Keratinocyte (primary cell): ENCODE measurements at regions not wholly inside any gene's neighbourhood (a gene's known extent, or its start where the extent isn't known, plus 50 kb on each side); places are given as distances from the start of the nearest gene placed in this dataset.
"Not testable (repeated sequence)": the region's sequence is repeated elsewhere in the genome, so short reads cannot be mapped to it uniquely, and the experiment has no call there.

Experiments used
- DNase-seq: peaks from one replicate; pipeline ENCODE4 v3.0.0-alpha.2; 2011; ENCODE audit warnings: low read depth, missing footprints, low spot score
- FAIRE-seq: peaks from 2 replicates; lab custom pipeline; 2011; peaks lifted over from hg19 to GRCh38; lab: Jason Lieb, UNC
- H2AFZ ChIP-seq: 2 replicates; pipeline ENCODE4 v1.6.0; 2012; ENCODE audit warnings: low read length, control low read depth, inconsistent platforms; ENCODE audit not compliant: control insufficient read depth
- H3K27ac ChIP-seq: 2 replicates; pipeline ENCODE4 v1.5.1; 2011; ENCODE audit warnings: low read length; ENCODE audit not compliant: control insufficient read depth, insufficient read depth
- H3K27me3 ChIP-seq: 3 replicates; pipeline ENCODE4 v1.6.0; 2011; ENCODE audit warnings: low read length; ENCODE audit not compliant: control insufficient read depth, insufficient read depth; ENCODE audit errors: extremely low read depth
- H3K36me3 ChIP-seq, 2 experiments: 2 replicates in 1 of 2; 3 replicates in 1 of 2; pipeline ENCODE4 v1.5.1; 2011; ENCODE audit warnings: low read length in 2 of 2, mild to moderate bottlenecking in 1 of 2; ENCODE audit not compliant: control insufficient read depth in 2 of 2, insufficient read depth in 2 of 2; ENCODE audit errors: extremely low read depth in 1 of 2
- H3K4me1 ChIP-seq: 3 replicates; pipeline ENCODE4 v1.5.1; 2011; ENCODE audit warnings: low read length; ENCODE audit not compliant: control insufficient read depth, insufficient read depth; ENCODE audit errors: extremely low read depth
- H3K4me2 ChIP-seq: 3 replicates; pipeline ENCODE4 v1.6.0; 2011; ENCODE audit warnings: low read depth, low read length; ENCODE audit not compliant: control insufficient read depth, insufficient read depth; ENCODE audit errors: extremely low read depth
- H3K4me3 ChIP-seq, 3 experiments: fragments of 200-600 bp in 1 of 3; sonication (generic) in 1 of 3; 2 replicates in 2 of 3; 3 replicates in 1 of 3; pipeline ENCODE4 v1.5.1; 2011 to 2016; ENCODE audit warnings: low read length in 3 of 3, mild to moderate bottlenecking in 3 of 3, control low read depth in 2 of 3, inconsistent platforms in 1 of 3, low read depth in 1 of 3, mixed read lengths in 1 of 3, mixed run types in 1 of 3, moderate library complexity in 1 of 3; ENCODE audit not compliant: control insufficient read depth in 2 of 3, insufficient read depth in 2 of 3; ENCODE audit errors: extremely low read depth in 1 of 3
- H3K79me2 ChIP-seq: 2 replicates; pipeline ENCODE4 v1.6.0; 2012; ENCODE audit warnings: low read length; ENCODE audit not compliant: control insufficient read depth, insufficient read depth
- H3K9ac ChIP-seq: 3 replicates; pipeline ENCODE4 v1.6.0; 2011; ENCODE audit warnings: low read length; ENCODE audit not compliant: control insufficient read depth, insufficient read depth; ENCODE audit errors: extremely low read depth
- H3K9me1 ChIP-seq: 3 replicates; pipeline ENCODE4 v1.6.0; 2011; ENCODE audit warnings: low read length; ENCODE audit not compliant: control insufficient read depth, insufficient read depth; ENCODE audit errors: extremely low read depth
- H3K9me3 ChIP-seq: 2 replicates; pipeline ENCODE4 v1.5.1; 2012; ENCODE audit warnings: low read depth, low read length; ENCODE audit not compliant: control insufficient read depth
- H4K20me1 ChIP-seq: 3 replicates; pipeline ENCODE4 v1.6.0; 2011; ENCODE audit warnings: low read length; ENCODE audit not compliant: control insufficient read depth, insufficient read depth; ENCODE audit errors: extremely low read depth
- EZH2 ChIP-seq: IDR thresholded peaks from one replicate; pipeline ENCODE4 v1.6.1; 2012; ENCODE audit warnings: inconsistent platforms, mild to moderate bottlenecking, low read length, moderate library complexity
- dilution Hi-C: fragments of 300-500 bp; cut with MboI; formaldehyde crosslinking; loops from one replicate; pipeline ENCODE4 v1.7.0; 2020; ENCODE audit warnings: low sequenced_read_pairs; ENCODE audit not compliant: extremely low pct_ligation_motif_present
- TF ChIP-seq, protein P1 (sequence below), 3 experiments: IDR thresholded peaks in 1 of 3; conservative IDR thresholded peaks in 1 of 3; optimal IDR thresholded peaks in 1 of 3; 2 replicates in 2 of 3; 3 replicates in 1 of 3; pipeline versions ENCODE3 to v1.5.1; 2011; ENCODE audit warnings: low read length in 3 of 3, mild to moderate bottlenecking in 3 of 3, moderate library complexity in 2 of 3, control low read depth in 1 of 3, inconsistent platforms in 1 of 3; ENCODE audit not compliant: insufficient read depth in 2 of 3; ENCODE audit errors: extremely low read depth in 1 of 3

DNA sequence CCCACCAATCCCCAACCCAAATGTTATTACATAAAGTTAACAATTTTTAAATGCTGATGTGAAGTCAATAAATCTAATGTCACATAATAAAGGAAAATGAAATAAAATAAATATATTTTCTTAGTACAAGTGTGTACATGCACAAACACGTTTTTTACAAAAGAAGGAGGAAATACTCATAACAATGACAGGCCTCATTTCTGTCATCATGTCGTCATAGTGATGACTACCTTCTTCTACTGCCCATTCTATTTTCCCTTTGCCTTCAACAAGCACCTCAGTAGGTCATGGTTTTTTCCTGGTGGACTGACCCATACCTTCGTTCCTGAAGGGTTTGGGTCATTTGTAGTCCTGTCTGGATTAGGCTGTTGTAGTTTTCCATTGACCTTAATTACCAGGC lies 185.3 kb upstream of the IPO5 start:
- TF ChIP-seq, protein P1, sequence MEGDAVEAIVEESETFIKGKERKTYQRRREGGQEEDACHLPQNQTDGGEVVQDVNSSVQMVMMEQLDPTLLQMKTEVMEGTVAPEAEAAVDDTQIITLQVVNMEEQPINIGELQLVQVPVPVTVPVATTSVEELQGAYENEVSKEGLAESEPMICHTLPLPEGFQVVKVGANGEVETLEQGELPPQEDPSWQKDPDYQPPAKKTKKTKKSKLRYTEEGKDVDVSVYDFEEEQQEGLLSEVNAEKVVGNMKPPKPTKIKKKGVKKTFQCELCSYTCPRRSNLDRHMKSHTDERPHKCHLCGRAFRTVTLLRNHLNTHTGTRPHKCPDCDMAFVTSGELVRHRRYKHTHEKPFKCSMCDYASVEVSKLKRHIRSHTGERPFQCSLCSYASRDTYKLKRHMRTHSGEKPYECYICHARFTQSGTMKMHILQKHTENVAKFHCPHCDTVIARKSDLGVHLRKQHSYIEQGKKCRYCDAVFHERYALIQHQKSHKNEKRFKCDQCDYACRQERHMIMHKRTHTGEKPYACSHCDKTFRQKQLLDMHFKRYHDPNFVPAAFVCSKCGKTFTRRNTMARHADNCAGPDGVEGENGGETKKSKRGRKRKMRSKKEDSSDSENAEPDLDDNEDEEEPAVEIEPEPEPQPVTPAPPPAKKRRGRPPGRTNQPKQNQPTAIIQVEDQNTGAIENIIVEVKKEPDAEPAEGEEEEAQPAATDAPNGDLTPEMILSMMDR (optimal IDR thresholded peaks at IDR 0.05 in 1 of 3, IDR thresholded peaks at IDR 0.05 in 1 of 3, conservative IDR thresholded peaks at IDR 0.05 in 1 of 3; ENCODE audit: extremely low read depth in 1 of 3, insufficient read depth in 2 of 3, low read length in 3 of 3) = no peak
- no peak for TF ChIP-seq EZH2
- no peaks in the 10 kb centered on the region for H3K27me3 ChIP-seq
- H3K9me1 ChIP-seq = no peaks in the 10 kb centered on the region
- no peak overlapping the region for H2AFZ ChIP-seq
- H3K27ac ChIP-seq = no peak overlapping the region
- no peak overlapping the region for H3K4me3 ChIP-seq
- DNase-seq (no peak), FAIRE-seq (no peak)
- no peak overlapping the region for H3K9ac ChIP-seq
- H4K20me1 ChIP-seq = no peaks in the 10 kb centered on the region
- H3K4me1 ChIP-seq = no peaks in the 10 kb centered on the region
- no peak overlapping the region for H3K4me2 ChIP-seq
- no peaks in the 10 kb centered on the region for H3K36me3 ChIP-seq
- no peaks in the 10 kb centered on the region for H3K79me2 ChIP-seq
- no peaks in the 10 kb centered on the region for H3K9me3 ChIP-seq
- dilution Hi-C loops = no loop called here

DNA sequence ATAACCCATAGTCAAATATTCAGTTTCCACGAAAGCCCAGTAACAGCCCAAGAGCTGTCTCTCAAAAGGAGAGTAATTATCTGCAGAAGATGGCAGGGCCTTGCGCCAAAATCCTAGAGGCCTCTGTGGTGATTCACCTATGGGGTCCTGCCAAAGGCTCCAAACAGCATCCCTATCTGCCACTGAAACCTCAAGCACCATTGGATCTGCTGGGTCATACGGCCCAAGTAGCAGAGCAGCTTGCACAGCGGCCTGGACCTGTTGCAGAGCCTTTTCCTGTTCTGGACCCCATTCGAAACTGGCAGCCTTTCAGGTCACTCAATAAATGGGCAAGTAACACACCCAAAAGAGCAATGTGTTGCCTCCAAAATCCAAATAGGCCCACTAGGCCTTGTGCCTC lies 183.2 kb upstream of the IPO5 start:
- H3K9me1 ChIP-seq, H4K20me1 ChIP-seq, H3K9me3 ChIP-seq, H2AFZ ChIP-seq, H3K27me3 ChIP-seq, FAIRE-seq, H3K4me3 ChIP-seq, dilution Hi-C loops, H3K36me3 ChIP-seq, H3K9ac ChIP-seq, H3K4me2 ChIP-seq, H3K4me1 ChIP-seq, H3K27ac ChIP-seq, H3K79me2 ChIP-seq, DNase-seq: not testable (repeated sequence)

DNA sequence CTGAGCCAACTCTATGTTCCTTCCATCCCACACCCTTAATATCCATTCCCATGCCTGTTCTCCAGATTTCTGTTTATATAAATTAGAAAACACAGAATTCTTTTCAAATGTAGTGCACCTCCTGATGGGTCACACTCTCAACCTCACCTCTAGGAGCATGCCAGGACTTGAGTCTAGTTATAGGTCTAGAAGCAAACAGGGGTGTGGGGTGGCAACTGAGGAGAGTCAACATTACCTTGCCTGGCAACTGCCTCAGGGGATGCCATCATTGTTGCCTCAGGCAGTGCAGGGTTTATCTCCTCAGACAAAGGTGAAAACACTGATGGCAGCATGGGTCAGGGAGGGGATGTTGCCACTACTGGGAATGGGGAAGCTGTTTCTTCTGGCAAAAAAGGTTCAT lies 181.0 kb upstream of the IPO5 start:
- dilution Hi-C loops, H3K4me1 ChIP-seq, H2AFZ ChIP-seq, H3K9me3 ChIP-seq, H3K27ac ChIP-seq, H3K79me2 ChIP-seq, H3K4me3 ChIP-seq, DNase-seq, FAIRE-seq, H4K20me1 ChIP-seq, H3K36me3 ChIP-seq, H3K9me1 ChIP-seq, H3K9ac ChIP-seq, H3K4me2 ChIP-seq, H3K27me3 ChIP-seq: not testable (repeated sequence)

DNA sequence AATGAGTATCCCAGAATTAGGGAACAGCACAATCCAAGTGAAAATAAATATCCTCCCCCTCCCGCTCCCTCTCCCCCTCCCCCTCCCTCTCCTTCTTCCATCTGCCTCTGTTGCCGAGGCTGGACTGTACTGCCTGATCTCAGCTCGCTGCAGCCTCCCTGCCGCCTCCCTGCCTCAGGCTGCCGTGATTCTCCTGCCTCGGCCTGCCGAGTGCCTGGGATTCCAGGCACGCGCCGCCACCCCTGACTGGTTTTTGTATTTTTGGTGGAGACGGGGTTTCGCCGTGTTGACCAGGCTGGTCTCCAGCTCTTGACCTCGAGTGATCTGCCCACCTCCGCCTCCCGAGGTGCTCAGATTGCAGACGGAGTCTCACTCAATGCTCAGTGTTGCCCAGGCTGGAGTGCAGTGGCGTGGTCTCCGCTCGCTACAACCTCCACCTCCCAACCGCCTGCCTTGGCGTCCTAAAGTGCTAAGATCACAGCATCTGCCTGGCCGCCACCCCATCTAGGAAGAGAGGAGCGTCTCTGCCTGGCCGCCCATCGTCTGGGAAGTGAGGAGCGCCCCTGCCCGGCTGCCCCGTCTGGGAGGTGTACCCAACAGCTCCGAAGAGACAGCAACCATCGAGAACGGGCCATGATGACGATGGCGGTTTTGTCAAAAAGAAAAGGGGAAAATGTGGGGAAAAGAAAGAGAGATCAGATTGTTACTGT lies 178.9 kb upstream of the IPO5 start:
- H3K9me1 ChIP-seq, dilution Hi-C loops, H3K9ac ChIP-seq, H2AFZ ChIP-seq, H3K4me3 ChIP-seq, H3K79me2 ChIP-seq, H3K36me3 ChIP-seq, H3K4me1 ChIP-seq, FAIRE-seq, H3K27me3 ChIP-seq, H4K20me1 ChIP-seq, H3K4me2 ChIP-seq, DNase-seq, H3K9me3 ChIP-seq, H3K27ac ChIP-seq: not testable (repeated sequence)
